ENCODE measurements at regions not wholly inside any gene's neighbourhood (a gene's known extent, or its start where the extent isn't known, plus 50 kb on each side); places are given as distances from the start of the nearest gene placed in this dataset.
A peak's percentile ranks its signal among the peaks of the same experiment; 100 is the strongest.

GRCh38 chr20:19937651-19938420 lies 79.3 kb upstream of the NAA20 start (continued):
- TF ChIP-seq, protein P1, sequence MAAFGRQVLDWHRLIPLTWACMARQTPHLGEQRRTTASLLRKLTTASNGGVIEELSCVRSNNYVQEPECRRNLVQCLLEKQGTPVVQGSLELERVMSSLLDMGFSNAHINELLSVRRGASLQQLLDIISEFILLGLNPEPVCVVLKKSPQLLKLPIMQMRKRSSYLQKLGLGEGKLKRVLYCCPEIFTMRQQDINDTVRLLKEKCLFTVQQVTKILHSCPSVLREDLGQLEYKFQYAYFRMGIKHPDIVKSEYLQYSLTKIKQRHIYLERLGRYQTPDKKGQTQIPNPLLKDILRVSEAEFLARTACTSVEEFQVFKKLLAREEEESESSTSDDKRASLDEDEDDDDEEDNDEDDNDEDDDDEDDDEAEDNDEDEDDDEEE (CRISPR knock-in tag; IDR thresholded peaks at IDR 0.05): no peak
- TF ChIP-seq ZNF138 (CRISPR knock-in tag; IDR thresholded peaks at IDR 0.05; ENCODE audit: low read depth): no peak
- TF ChIP-seq FOXK2 (IDR thresholded peaks at IDR 0.05): no peak
- no peak for TF ChIP-seq ZMYM2 (CRISPR knock-in tag; IDR thresholded peaks at IDR 0.05)
- TF ChIP-seq ZNF33B (CRISPR knock-in tag; IDR thresholded peaks at IDR 0.05): no peak
- TF ChIP-seq NFIB (CRISPR knock-in tag; IDR thresholded peaks at IDR 0.05; ENCODE audit: borderline replicate concordance): no peak
- TF ChIP-seq AGO1 (IDR thresholded peaks at IDR 0.05; ENCODE audit: low read depth, low read length, poor library complexity, severe bottlenecking): no peak
- no peak for TF ChIP-seq CBFB (CRISPR knock-in tag; IDR thresholded peaks at IDR 0.05)
- TF ChIP-seq ZMYM3 (CRISPR knock-in tag; IDR thresholded peaks at IDR 0.05): peak; percentile 87
- TF ChIP-seq ZNF652 (CRISPR knock-in tag; IDR thresholded peaks at IDR 0.05; ENCODE audit: borderline replicate concordance, low read depth): no peak
- TF ChIP-seq AKNA (CRISPR knock-in tag; IDR thresholded peaks at IDR 0.05; ENCODE audit: borderline replicate concordance): no peak
- TF ChIP-seq HOXA9 (CRISPR knock-in tag; IDR thresholded peaks at IDR 0.05; ENCODE audit: borderline replicate concordance): no peak
- peak; percentile 39; the same call in 1 of the 2 replicates for TF ChIP-seq FOXA3 (CRISPR knock-in tag; IDR thresholded peaks at IDR 0.05)
- no peak for TF ChIP-seq MAZ (IDR thresholded peaks at IDR 0.05; ENCODE audit: borderline replicate concordance, low read depth, low read length)
- TF ChIP-seq MAZ (CRISPR knock-in tag; IDR thresholded peaks at IDR 0.05; ENCODE audit: low read depth): no peak
- TF ChIP-seq, protein P2, sequence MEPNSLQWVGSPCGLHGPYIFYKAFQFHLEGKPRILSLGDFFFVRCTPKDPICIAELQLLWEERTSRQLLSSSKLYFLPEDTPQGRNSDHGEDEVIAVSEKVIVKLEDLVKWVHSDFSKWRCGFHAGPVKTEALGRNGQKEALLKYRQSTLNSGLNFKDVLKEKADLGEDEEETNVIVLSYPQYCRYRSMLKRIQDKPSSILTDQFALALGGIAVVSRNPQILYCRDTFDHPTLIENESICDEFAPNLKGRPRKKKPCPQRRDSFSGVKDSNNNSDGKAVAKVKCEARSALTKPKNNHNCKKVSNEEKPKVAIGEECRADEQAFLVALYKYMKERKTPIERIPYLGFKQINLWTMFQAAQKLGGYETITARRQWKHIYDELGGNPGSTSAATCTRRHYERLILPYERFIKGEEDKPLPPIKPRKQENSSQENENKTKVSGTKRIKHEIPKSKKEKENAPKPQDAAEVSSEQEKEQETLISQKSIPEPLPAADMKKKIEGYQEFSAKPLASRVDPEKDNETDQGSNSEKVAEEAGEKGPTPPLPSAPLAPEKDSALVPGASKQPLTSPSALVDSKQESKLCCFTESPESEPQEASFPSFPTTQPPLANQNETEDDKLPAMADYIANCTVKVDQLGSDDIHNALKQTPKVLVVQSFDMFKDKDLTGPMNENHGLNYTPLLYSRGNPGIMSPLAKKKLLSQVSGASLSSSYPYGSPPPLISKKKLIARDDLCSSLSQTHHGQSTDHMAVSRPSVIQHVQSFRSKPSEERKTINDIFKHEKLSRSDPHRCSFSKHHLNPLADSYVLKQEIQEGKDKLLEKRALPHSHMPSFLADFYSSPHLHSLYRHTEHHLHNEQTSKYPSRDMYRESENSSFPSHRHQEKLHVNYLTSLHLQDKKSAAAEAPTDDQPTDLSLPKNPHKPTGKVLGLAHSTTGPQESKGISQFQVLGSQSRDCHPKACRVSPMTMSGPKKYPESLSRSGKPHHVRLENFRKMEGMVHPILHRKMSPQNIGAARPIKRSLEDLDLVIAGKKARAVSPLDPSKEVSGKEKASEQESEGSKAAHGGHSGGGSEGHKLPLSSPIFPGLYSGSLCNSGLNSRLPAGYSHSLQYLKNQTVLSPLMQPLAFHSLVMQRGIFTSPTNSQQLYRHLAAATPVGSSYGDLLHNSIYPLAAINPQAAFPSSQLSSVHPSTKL (CRISPR knock-in tag; IDR thresholded peaks at IDR 0.05): peak; percentile 66; the same call in 1 of the 2 replicates
- no peak for TF ChIP-seq IRF2 (CRISPR knock-in tag; IDR thresholded peaks at IDR 0.05)
- TF ChIP-seq NCOA2 (CRISPR knock-in tag; IDR thresholded peaks at IDR 0.05): no peak
- TF ChIP-seq ZNF772 (CRISPR knock-in tag; IDR thresholded peaks at IDR 0.05): no peak
- TF ChIP-seq CHD4 (IDR thresholded peaks at IDR 0.05; ENCODE audit: borderline replicate concordance, low read length): no peak

Measured in HepG2 (cell line).